ENCODE measurements at regions not wholly inside any gene's neighbourhood (a gene's known extent, or its start where the extent isn't known, plus 50 kb on each side); places are given as distances from the start of the nearest gene placed in this dataset.
"Not testable (repeated sequence)": the region's sequence is repeated elsewhere in the genome, so short reads cannot be mapped to it uniquely, and the experiment has no call there.

GRCh38 chr20:19903168-19903811, 113.9 kb upstream of the NAA20 start:
- DNase-seq = peak; percentile 32

GRCh38 chr20:19907326-19908056, 109.7 kb upstream of the NAA20 start:
- no peak for DNase-seq

GRCh38 chr20:19908576-19908975, 108.6 kb upstream of the NAA20 start:
- DNase-seq = no peak

GRCh38 chr20:19909725-19910124, 107.4 kb upstream of the NAA20 start:
- DNase-seq = peak; percentile 57

GRCh38 chr20:19911810-19912382, 105.3 kb upstream of the NAA20 start:
- no peak for DNase-seq

GRCh38 chr20:19913349-19913748, 103.8 kb upstream of the NAA20 start:
- DNase-seq = no peak

- DNase-seq = no peak
Observed at GRCh38 chr20:19913927-19914614, 103.1 kb upstream of the NAA20 start.

GRCh38 chr20:19915111-19915798, 101.9 kb upstream of the NAA20 start:
- DNase-seq = peak; percentile 34

- no peak for DNase-seq
Observed at GRCh38 chr20:19916531-19917485, 100.4 kb upstream of the NAA20 start.

- DNase-seq = no peak
Observed at GRCh38 chr20:19918965-19919329, 98.2 kb upstream of the NAA20 start.

- no peak for DNase-seq
Observed at GRCh38 chr20:19920381-19921138, 96.6 kb upstream of the NAA20 start.

- DNase-seq = no peak
Observed at GRCh38 chr20:19921284-19921793, 95.8 kb upstream of the NAA20 start.

GRCh38 chr20:19921829-19922228, 95.3 kb upstream of the NAA20 start:
- DNase-seq = not testable (repeated sequence)

- DNase-seq = no peak
Observed at GRCh38 chr20:19922716-19923115, 94.4 kb upstream of the NAA20 start.

GRCh38 chr20:19923762-19924161, 93.4 kb upstream of the NAA20 start:
- no peak for DNase-seq

GRCh38 chr20:19924255-19924654, 92.9 kb upstream of the NAA20 start:
- DNase-seq = no peak

- DNase-seq = no peak
Observed at GRCh38 chr20:19926591-19926990, 90.6 kb upstream of the NAA20 start.

GRCh38 chr20:19928328-19929011, 88.7 kb upstream of the NAA20 start:
- DNase-seq = no peak

- no peak for DNase-seq
Observed at GRCh38 chr20:19929012-19929360, 88.2 kb upstream of the NAA20 start.

- DNase-seq = no peak
Observed at GRCh38 chr20:19929481-19930145, 87.5 kb upstream of the NAA20 start.

Measured in GF-D8 (cell line).